Mesendoderm (in vitro differentiated cells): ENCODE measurements at regions not wholly inside any gene's neighbourhood (a gene's known extent, or its start where the extent isn't known, plus 50 kb on each side); places are given as distances from the start of the nearest gene placed in this dataset.

Experiments used
- DNase-seq: peaks from one replicate; pipeline ENCODE4 v3.0.0; 2013
- H2AK5ac ChIP-seq: 2 replicates; pipeline ENCODE4 v1.6.1; 2013; ENCODE audit warnings: low read length, inconsistent platforms
- H2BK120ac ChIP-seq: 2 replicates; pipeline ENCODE4 v1.6.1; 2013; ENCODE audit warnings: low read depth, mild to moderate bottlenecking, low read length, moderate library complexity, mixed read lengths
- H2BK15ac ChIP-seq: replicated peaks from 2 replicates; pipeline ENCODE4 v1.6.1; 2013; ENCODE audit warnings: low read depth, mild to moderate bottlenecking, moderate library complexity
- H2BK5ac ChIP-seq: 2 replicates; pipeline ENCODE4 v1.6.1; 2013; ENCODE audit warnings: low read length, inconsistent platforms
- H3K18ac ChIP-seq: 2 replicates; pipeline ENCODE4 v1.6.1; 2013; ENCODE audit warnings: mild to moderate bottlenecking, low read length, mixed read lengths
- H3K23ac ChIP-seq: one replicate; pipeline ENCODE4 v1.6.1; 2013; ENCODE audit warnings: low read length
- H3K27ac ChIP-seq: 2 replicates; pipeline ENCODE4 v1.5.1; 2013; ENCODE audit warnings: low read depth, mild to moderate bottlenecking, inconsistent platforms, low read length, moderate library complexity
- H3K27me3 ChIP-seq: 2 replicates; pipeline ENCODE4 v1.6.1; 2013; ENCODE audit warnings: low read length, control low read depth, mild to moderate bottlenecking, inconsistent platforms; ENCODE audit not compliant: insufficient read depth, poor library complexity
- H3K36me3 ChIP-seq: 2 replicates; pipeline ENCODE4 v1.6.1; 2013; ENCODE audit warnings: low read length, inconsistent platforms; ENCODE audit not compliant: control insufficient read depth, insufficient read depth
- H3K4ac ChIP-seq: one replicate; pipeline ENCODE4 v1.6.1; 2013; ENCODE audit warnings: low read depth, mild to moderate bottlenecking, low read length, moderate library complexity
- H3K4me1 ChIP-seq: 2 replicates; pipeline ENCODE4 v1.6.1; 2013; ENCODE audit warnings: low read depth, low read length, inconsistent platforms; ENCODE audit not compliant: control insufficient read depth
- H3K4me2 ChIP-seq: 2 replicates; pipeline ENCODE4 v1.6.1; 2013; ENCODE audit warnings: low read length
- H3K4me3 ChIP-seq: 2 replicates; pipeline ENCODE4 v1.5.1; 2013; ENCODE audit warnings: mild to moderate bottlenecking, low read length
- H3K56ac ChIP-seq: one replicate; pipeline ENCODE4 v1.6.1; 2013; ENCODE audit warnings: low read length
- H3K79me1 ChIP-seq: 2 replicates; pipeline ENCODE4 v1.6.1; 2013; ENCODE audit warnings: low read length, inconsistent platforms
- H3K79me2 ChIP-seq: 2 replicates; pipeline ENCODE4 v1.6.1; 2013; ENCODE audit warnings: mild to moderate bottlenecking, low read length; ENCODE audit not compliant: control insufficient read depth, insufficient read depth
- H3K9ac ChIP-seq: 2 replicates; pipeline ENCODE4 v1.6.1; 2013; ENCODE audit warnings: low read length, inconsistent platforms
- H4K5ac ChIP-seq: one replicate; pipeline ENCODE4 v1.6.1; 2013; ENCODE audit warnings: low read length
- H4K8ac ChIP-seq: one replicate; pipeline ENCODE4 v1.6.1; 2013; ENCODE audit warnings: low read depth, mild to moderate bottlenecking, control low read depth, low read length, moderate library complexity
- WGBS: extraction: QIAGEN DNeasy Blood & Tissue Kit; methylation state at CpG from one replicate; pipeline ENCODE4 v1.1.7; 2013; ENCODE audit warnings: low lambda C conversion rate, missing lambda C conversion rate; ENCODE audit not compliant: insufficient coverage; ENCODE audit errors: extremely low coverage; 5-methylcytosine and 5-hydroxymethylcytosine counted together

DNA sequence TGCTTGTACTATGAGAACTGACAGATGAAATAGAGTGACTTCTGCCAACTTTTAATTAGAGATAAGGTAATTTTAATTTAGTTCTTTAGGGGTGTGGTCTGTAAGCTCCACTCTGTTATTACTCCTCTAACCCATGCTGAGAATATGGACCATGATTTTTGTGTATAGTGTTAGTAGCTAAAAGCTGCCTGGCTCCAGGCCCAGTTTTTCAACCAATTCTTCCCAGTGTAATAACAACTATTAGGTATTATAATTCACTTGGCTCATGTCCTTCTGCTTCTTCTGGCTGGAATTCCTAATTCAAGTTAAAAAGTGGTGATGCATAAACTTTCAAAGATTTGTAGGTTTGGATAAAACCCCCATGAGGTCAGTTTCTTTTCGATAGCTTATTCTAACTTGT, 216.3 kb downstream of the ISL1 start:
- H3K27me3 ChIP-seq: no peaks in the 10 kb centered on the region
- no peaks in the 10 kb centered on the region for H3K79me1 ChIP-seq
- H3K4me3 ChIP-seq: no peak overlapping the region
- no peak overlapping the region for H3K23ac ChIP-seq
- H2BK5ac ChIP-seq: no peak overlapping the region
- H2BK15ac ChIP-seq: no peak overlapping the region
- H2AK5ac ChIP-seq: no peak overlapping the region
- no peak overlapping the region for H3K4me2 ChIP-seq
- H3K4ac ChIP-seq: no peak overlapping the region
- H3K9ac ChIP-seq: no peak overlapping the region
- H4K8ac ChIP-seq: no peak overlapping the region
- WGBS: no CpG with 5 or more reads among the region's 1 CpG
- H3K36me3 ChIP-seq: no peaks in the 10 kb centered on the region
- no peak overlapping the region for H3K18ac ChIP-seq
- no peak for DNase-seq
- no peaks in the 10 kb centered on the region for H3K4me1 ChIP-seq
- no peaks in the 10 kb centered on the region for H3K79me2 ChIP-seq
- H3K27ac ChIP-seq: no peak overlapping the region
- no peak overlapping the region for H3K56ac ChIP-seq
- no peak overlapping the region for H4K5ac ChIP-seq
- no peak overlapping the region for H2BK120ac ChIP-seq

GRCh38 chr5:51604324-51604723, 221.1 kb downstream of the ISL1 start:
- H3K23ac ChIP-seq: no peak overlapping the region
- H3K56ac ChIP-seq: no peak overlapping the region
- no peak for DNase-seq
- H3K4me3 ChIP-seq: no peak overlapping the region
- H3K27ac ChIP-seq: no peak overlapping the region
- no peaks in the 10 kb centered on the region for H3K27me3 ChIP-seq
- no peaks in the 10 kb centered on the region for H3K79me1 ChIP-seq
- no peak overlapping the region for H3K4me2 ChIP-seq
- H3K18ac ChIP-seq: no peak overlapping the region
- no peak overlapping the region for H2AK5ac ChIP-seq
- no peak overlapping the region for H4K5ac ChIP-seq
- no peaks in the 10 kb centered on the region for H3K4me1 ChIP-seq
- no peaks in the 10 kb centered on the region for H3K36me3 ChIP-seq
- no peak overlapping the region for H3K9ac ChIP-seq
- no peak overlapping the region for H2BK15ac ChIP-seq
- no peak overlapping the region for H2BK120ac ChIP-seq
- WGBS: no CpG with 5 or more reads among the region's 1 CpG
- H3K4ac ChIP-seq: no peak overlapping the region
- no peak overlapping the region for H2BK5ac ChIP-seq
- H3K79me2 ChIP-seq: no peaks in the 10 kb centered on the region
- H4K8ac ChIP-seq: no peak overlapping the region

GRCh38 chr5:51606921-51607320, 223.7 kb downstream of the ISL1 start:
- no peak overlapping the region for H3K27ac ChIP-seq
- H3K27me3 ChIP-seq: no peaks in the 10 kb centered on the region
- no peak for DNase-seq
- H3K79me1 ChIP-seq: no peaks in the 10 kb centered on the region
- no peak overlapping the region for H3K9ac ChIP-seq
- no peak overlapping the region for H3K4me2 ChIP-seq
- no peaks in the 10 kb centered on the region for H3K36me3 ChIP-seq
- no peak overlapping the region for H3K23ac ChIP-seq
- no peak overlapping the region for H4K8ac ChIP-seq
- no peak overlapping the region for H3K18ac ChIP-seq
- no peak overlapping the region for H2BK15ac ChIP-seq
- H2AK5ac ChIP-seq: no peak overlapping the region
- WGBS: no CpG with 5 or more reads among the region's 5 CpGs
- H3K4ac ChIP-seq: no peak overlapping the region
- no peak overlapping the region for H4K5ac ChIP-seq
- H3K4me3 ChIP-seq: no peak overlapping the region
- H3K79me2 ChIP-seq: no peaks in the 10 kb centered on the region
- no peak overlapping the region for H2BK5ac ChIP-seq
- no peak overlapping the region for H3K56ac ChIP-seq
- H2BK120ac ChIP-seq: no peak overlapping the region
- H3K4me1 ChIP-seq: no peaks in the 10 kb centered on the region

DNA sequence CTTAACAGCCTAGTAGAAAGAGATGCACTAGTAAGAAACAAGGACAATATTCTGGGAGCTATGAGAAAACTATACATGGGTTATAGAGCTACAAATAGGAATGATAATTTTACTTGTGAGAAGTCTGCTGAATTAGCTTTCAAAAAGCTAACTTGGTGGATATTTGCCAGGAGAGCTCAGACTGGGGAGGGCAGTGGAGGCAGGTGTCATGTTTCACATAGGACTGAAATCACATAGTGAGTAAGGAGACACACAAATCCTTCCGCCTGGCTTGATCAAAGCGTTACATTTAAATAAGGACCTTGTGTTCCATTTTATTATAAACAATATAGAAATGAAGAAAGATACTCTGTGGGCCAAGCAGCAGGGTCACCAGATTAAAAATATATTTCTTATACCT, 235.0 kb downstream of the ISL1 start:
- Histone ChIP-seq H4K8ac (no peak overlapping the region), H3K4me1 (no peaks in the 10 kb centered on the region), H3K23ac (no peak overlapping the region), H3K18ac (no peak overlapping the region), H3K9ac (no peak overlapping the region), H3K56ac (no peak overlapping the region), H3K79me2 (no peaks in the 10 kb centered on the region), H2BK15ac (no peak overlapping the region), H2BK5ac (no peak overlapping the region), H3K27me3 (no peaks in the 10 kb centered on the region), H3K4ac (no peak overlapping the region), H2BK120ac (no peak overlapping the region), H3K79me1 (no peaks in the 10 kb centered on the region), H3K36me3 (no peaks in the 10 kb centered on the region), H3K27ac (no peak overlapping the region), H2AK5ac (no peak overlapping the region), H3K4me2 (no peak overlapping the region), H3K4me3 (no peak overlapping the region), H4K5ac (no peak overlapping the region)
- WGBS: no CpG with 5 or more reads among the region's 2 CpGs
- DNase-seq: peak; percentile 2

- no peaks in the 10 kb centered on the region for H3K36me3 ChIP-seq
- H3K79me1 ChIP-seq: no peaks in the 10 kb centered on the region
- no peak overlapping the region for H4K8ac ChIP-seq
- no peak overlapping the region for H3K56ac ChIP-seq
- H3K4ac ChIP-seq: no peak overlapping the region
- H3K27me3 ChIP-seq: no peaks in the 10 kb centered on the region
- H3K79me2 ChIP-seq: no peaks in the 10 kb centered on the region
- H3K4me2 ChIP-seq: no peak overlapping the region
- H4K5ac ChIP-seq: no peak overlapping the region
- H3K4me1 ChIP-seq: no peaks in the 10 kb centered on the region
- H3K27ac ChIP-seq: no peak overlapping the region
- no peak overlapping the region for H2BK5ac ChIP-seq
- no peak overlapping the region for H3K23ac ChIP-seq
- H3K4me3 ChIP-seq: no peak overlapping the region
- DNase-seq: peak; percentile 7
- H2BK15ac ChIP-seq: no peak overlapping the region
- H2BK120ac ChIP-seq: no peak overlapping the region
- H2AK5ac ChIP-seq: no peak overlapping the region
- no peak overlapping the region for H3K18ac ChIP-seq
- no CpG with 5 or more reads among the region's 1 CpG for whole genome bisulfite sequencing
- H3K9ac ChIP-seq: no peak overlapping the region
These were observed 237.9 kb downstream of the ISL1 start for GRCh38 chr5:51621156-51621555.

- WGBS: no CpG with 5 or more reads among the region's 2 CpGs
These were observed 239.0 kb downstream of the ISL1 start for GRCh38 chr5:51622161-51622790.

More at GRCh38 chr5:51622161-51622790, 239.0 kb downstream of the ISL1 start:
- no peak overlapping the region for H3K4ac ChIP-seq
- H3K18ac ChIP-seq: no peak overlapping the region
- no peak overlapping the region for H3K27ac ChIP-seq
- no peaks in the 10 kb centered on the region for H3K4me1 ChIP-seq
- H2BK5ac ChIP-seq: no peak overlapping the region
- DNase-seq: peak; percentile 3
- no peaks in the 10 kb centered on the region for H3K36me3 ChIP-seq
- no peak overlapping the region for H4K5ac ChIP-seq
- H2BK120ac ChIP-seq: no peak overlapping the region
- H2BK15ac ChIP-seq: no peak overlapping the region
- no peaks in the 10 kb centered on the region for H3K27me3 ChIP-seq
- H3K4me2 ChIP-seq: no peak overlapping the region
- no peaks in the 10 kb centered on the region for H3K79me1 ChIP-seq
- no peak overlapping the region for H3K23ac ChIP-seq
- no peaks in the 10 kb centered on the region for H3K79me2 ChIP-seq
- H3K4me3 ChIP-seq: no peak overlapping the region
- no peak overlapping the region for H2AK5ac ChIP-seq
- no peak overlapping the region for H3K9ac ChIP-seq
- no peak overlapping the region for H4K8ac ChIP-seq
- no peak overlapping the region for H3K56ac ChIP-seq
